HG02870 (cell line): ENCODE measurements at regions not wholly inside any gene's neighbourhood (a gene's known extent, or its start where the extent isn't known, plus 50 kb on each side); places are given as distances from the start of the nearest gene placed in this dataset.

Experiments used
- ATAC-seq: cut with Tn5 transposase; IDR thresholded peaks from one replicate; pipeline ENCODE4 v1.9.1; 2021; ENCODE audit warnings: mild to moderate bottlenecking, moderate library complexity; ENCODE audit not compliant: unreplicated experiment

- no peak for ATAC-seq
These were observed 152.2 kb upstream of the IRX2 start for GRCh38 chr5:2903451-2904395.

GRCh38 chr5:2902742-2903297, 151.3 kb upstream of the IRX2 start:
- no peak for ATAC-seq

DNA sequence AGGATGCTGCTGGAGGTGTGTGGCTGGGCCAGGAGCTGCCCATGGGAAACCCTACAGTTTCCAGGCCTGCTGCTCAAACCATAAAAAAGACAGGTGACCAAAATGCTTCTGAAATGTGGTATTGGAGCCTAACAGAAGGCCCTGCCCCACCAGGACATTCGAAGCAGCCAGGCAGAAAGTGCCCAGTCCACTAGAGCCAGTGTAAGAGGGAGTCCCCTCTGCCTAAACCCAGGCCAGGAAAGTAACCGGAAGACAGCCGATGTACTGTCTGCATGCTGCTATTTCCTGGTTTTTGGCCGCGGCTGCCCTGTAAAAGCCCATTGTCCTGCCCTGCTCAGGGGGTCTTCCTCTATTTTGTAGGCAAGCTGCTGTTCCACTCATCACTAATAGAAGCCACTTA, 150.7 kb upstream of the IRX2 start:
- ATAC-seq, result no peak

DNA sequence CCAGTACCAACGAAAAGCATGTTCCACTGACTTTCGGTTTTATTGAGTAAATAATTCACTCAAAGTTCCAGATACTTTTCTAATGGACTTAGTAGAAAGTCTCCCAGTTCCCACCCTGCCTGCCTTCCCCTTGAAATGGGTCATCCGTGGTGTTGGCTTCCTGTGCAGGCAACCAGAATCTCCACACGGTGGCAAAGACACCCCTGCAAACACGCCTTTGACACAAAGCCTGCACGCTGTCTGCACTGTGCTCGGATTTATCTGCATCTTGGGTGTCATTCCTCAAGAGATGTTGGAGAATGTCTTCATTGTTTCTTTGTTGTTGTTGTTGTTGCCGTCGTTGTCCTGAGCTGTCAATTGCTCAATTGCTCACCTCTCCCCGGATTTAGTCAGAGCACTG, 150.0 kb upstream of the IRX2 start:
- no peak for ATAC-seq

DNA sequence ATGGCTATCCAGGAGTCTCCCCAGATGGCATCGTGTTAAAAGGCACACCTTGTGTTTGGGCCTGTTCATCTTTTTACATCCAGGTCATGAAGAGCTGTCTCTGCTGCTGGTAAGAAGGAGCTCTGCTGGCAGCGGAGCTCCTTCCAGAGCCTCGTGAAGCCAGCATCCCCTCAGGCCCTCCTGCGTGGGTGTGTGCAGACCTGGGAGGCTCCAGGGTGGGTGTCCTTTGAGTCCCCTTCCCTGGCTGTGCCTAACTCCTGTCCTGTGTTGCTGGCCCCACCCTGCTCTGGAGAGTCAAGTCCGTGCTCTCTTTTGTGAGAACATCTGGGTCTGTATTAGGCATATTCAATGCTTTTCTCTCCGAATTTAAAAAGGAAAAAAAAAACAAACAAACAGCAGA, 149.6 kb upstream of the IRX2 start:
- no peak for ATAC-seq

DNA sequence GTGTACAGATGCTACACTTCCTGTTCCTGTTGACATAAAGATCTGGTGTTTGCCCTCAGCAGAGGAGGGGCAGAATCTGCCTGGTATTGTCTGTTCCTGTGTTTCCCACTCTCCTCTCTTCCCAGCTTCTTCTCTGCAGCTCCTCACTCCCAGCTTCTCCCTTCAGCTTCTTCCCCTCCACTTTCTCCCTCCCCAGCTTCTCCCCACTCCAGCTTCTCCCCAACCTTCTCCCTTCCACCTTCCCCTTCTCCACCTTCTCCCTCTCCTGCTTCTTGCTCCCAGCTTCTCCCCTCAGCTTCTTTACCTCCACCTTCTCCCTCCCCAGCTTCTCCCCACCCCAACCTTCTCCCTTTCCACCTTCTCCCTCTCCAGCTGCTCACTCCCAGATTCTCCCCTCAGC, 148.9 kb upstream of the IRX2 start:
- ATAC-seq, result no peak

DNA sequence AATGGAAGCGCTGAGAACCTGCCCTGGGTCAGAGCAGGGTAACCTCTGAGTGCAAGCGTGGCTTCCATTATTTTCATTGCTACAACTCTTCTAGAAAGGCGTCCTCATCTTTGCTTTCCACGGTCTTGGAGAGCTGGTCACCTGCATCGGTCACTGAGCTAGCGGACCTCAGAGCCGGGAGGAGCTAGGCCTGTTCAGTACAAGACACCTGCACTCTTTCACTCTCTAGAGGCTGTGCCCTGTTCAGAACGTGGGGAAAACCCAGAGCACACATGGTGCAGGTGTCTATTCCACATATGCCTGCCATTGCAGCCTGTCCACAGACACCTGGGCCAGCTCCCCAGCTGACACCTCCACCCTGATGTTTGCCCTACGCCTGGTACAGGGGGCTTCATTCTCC, 147.8 kb upstream of the IRX2 start:
- ATAC-seq, result no peak

DNA sequence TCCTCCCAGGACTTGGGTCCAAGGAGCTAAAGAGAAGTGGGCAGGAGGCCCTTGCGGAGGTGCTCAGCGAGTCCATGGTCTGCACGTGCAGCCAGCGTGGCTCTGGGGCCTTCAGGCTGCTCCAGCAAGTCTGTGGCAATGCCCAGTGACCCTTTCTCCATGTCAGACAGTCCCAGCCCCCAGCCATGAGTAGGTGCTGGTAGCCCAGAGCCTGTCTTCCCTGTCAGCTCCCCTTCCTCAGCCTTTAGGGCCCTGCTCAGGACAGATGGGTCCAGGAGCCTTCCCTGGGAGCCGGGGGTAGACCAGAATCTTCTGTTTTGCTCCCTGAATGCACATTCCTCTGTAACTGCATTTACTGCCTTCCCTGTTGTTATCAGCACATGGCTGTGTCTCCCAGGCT, 147.2 kb upstream of the IRX2 start:
- ATAC-seq, result no peak

GRCh38 chr5:2897276-2897961, 145.9 kb upstream of the IRX2 start:
- no peak for ATAC-seq

GRCh38 chr5:2896371-2897275, 145.1 kb upstream of the IRX2 start:
- ATAC-seq, result no peak

DNA sequence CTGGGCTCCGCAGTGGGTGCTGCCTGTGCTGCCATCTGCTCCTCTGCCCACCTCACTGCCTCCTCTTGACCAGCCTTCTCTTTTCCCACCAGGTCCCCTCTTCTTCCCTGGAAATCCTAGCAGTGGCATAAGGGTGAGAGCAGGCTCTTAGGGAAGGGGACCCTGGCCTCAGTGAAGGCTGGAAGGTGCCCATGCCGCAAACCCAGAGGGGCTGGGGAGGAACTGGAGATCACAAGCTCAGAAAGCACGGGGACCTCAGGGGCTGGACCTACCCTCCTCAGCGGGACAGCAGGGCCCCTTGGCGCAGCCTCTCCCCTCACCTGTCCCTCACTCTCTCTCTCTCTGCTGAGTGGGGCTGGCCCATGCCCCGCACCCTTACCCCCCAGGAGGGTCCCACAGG, 144.4 kb upstream of the IRX2 start:
- no peak for ATAC-seq

GRCh38 chr5:2895196-2895595, 143.7 kb upstream of the IRX2 start:
- ATAC-seq, result no peak

DNA sequence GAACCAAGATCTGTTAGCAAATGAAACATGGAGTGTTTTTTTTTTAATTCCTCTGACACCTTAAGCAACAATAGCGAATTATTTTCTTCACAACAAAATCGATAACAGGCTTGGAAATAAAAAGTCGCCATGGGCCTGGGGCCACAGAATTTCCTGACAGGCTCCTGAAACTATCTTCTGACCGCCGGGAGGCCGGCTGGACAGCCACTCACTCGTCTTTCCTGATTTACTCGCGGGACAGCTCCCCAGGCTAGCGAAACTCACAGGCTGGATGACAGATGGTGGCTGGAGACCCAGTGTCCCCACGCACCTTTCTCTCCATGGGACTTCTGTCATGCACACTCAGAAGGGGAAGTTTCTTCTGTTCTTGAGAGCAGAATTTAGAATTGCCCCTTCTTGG, 143.3 kb upstream of the IRX2 start:
- ATAC-seq, result no peak

DNA sequence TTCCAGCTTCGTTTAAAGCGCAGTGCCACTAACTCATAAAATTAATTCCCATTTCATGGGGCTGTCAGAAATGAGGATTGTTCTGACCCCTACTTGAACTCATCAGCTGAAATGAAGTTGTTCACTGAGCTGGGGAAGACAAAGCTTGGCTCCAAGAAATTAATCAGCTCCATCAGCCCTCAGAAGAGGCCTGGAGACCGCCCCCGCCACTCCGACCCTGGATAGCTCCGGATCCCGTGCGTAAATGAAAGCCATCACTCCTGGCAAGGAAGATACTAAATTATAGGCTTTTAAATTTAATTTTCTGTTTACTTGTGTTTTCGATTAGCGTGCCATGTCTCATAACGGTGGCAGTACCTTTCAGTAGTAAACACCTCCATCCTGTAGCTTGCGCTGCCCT, 142.8 kb upstream of the IRX2 start:
- ATAC-seq, result no peak

DNA sequence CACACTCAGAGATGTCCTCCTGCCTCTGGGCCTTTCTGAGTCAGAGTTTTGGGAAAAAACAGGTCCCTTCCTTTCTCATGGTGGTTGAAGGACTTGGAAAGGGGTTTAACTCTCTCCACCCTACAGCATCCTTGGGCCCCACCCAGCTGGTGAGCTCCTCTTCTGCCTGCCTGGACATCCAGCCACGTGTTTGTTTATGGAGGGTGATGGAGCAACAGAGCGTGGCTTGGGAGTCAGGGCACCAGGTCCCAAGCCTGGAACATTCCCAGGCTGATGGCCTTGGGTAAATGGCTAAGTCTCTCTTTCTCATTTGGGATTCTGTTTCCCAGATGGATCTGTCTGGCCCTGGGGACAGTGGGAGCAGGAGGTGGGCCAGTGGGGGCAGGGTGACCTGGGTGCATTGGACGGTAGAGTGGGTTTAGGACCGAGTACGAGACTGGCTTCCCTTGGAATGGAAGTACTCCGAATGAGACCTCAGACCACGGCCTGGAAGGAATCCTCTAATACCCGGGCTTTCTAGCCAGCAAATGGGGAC, 141.1 kb upstream of the IRX2 start:
- ATAC-seq, result no peak

DNA sequence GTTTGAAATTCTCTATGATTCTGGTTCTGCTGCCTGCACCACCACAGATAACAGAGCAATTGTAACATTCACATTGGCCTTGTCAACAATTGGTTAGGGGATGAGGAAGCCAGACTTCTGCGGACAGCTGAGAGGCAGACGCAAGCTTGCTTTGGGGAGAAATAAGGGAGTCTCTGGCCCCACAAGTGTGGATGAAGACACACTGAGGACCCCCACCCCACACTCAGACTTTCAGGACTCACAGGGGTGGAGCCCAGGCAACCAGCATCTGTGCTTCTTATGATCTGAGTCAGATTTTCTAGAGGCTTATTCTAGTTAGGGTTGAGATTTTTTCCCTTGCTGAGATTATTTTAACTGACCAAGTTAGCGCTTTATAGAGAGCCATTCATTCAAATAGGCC, 140.3 kb upstream of the IRX2 start:
- no peak for ATAC-seq

DNA sequence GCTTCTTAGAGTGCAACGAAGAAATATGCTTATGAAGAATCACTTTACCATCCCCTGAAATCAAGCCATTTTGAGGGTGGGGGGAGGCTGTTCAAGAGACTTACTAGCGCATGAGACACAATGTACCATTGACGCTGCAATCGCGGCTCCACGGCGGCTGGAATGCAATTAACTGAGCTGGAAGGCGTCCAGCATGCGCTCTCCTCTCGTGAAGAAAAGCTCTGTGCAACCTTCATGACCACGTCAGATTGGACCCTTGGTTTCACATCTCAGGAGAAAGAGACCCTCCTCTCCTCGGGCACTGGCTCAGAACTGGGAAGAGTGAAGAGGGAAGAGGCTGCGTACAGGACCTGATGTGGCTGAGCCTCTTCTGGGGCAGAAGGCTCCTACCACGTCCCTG, 138.5 kb upstream of the IRX2 start:
- no peak for ATAC-seq

GRCh38 chr5:2888520-2889060, 137.1 kb upstream of the IRX2 start:
- no peak for ATAC-seq

DNA sequence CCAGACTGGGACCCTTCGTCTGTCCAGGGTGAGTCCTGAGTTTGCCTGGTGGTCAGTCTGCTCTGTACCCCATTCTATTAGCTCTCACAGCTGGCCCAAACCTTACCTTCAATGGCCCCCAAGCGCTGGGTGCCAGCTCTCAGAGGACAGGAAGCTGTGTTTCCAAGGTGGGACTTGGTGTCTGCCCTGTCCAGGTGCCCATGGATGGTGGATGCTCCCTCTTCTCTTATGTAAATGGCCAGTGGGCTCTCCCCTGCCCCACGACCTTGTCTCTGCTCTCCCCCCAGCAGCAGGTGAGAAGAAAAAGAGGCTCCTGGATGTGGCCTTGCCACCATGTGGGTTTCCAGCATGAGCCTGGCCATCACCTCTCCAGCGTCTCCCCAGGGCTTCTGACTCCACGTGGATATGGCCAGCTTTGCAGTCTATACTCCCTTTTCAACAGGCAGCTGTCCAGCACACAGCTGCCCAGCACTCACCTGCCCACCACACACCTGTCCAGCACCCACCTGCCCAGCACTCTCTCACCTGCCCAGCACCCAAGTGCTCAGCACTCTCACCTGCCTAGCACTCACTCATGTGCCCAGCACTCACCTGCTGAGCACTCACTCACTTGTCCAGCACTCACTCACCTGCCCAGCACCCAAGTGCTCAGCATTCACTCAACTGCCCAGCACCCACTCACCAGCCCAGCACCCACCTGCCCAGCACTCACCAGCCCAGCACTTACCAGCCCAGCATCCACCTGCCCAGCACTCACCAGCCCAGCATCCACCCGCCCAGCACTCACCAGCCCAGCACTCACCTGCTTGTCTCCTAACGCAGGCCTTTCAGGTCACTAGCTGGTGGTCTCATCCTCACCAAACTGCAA, 136.2 kb upstream of the IRX2 start:
- no peak for ATAC-seq

DNA sequence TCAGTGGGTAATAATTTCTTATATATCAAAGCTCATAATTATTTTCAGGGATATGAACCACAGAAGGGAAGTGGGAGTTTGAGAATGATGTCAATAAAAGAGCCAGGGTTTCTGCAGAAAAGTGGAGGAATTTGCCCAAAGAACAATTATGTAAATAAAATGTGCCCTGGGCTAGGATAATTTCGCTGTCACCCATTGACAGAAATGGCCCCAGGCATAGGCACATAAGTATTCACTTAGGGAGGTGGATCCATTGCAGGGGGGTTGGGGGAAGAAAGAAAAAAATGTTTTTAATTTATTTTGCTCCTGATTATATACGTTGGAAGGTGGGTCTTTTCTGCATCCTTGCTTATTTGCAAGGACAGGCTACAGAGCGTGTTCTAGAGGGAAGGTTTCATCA, 135.1 kb upstream of the IRX2 start:
- no peak for ATAC-seq
